Uterus (tissue), 2 donors: ENCODE measurements at regions not wholly inside any gene's neighbourhood (a gene's known extent, or its start where the extent isn't known, plus 50 kb on each side); places are given as distances from the start of the nearest gene placed in this dataset.

Source experiments
- CTCF ChIP-seq, 4 experiments: fragments of 200-600 bp in 2 of 4; fragments of 450-650 bp in 2 of 4; sonication (generic) in 2 of 4; IDR thresholded peaks; one replicate each; pipeline ENCODE4 v1.5.1; 2016 to 2019; ENCODE audit warnings: antibody characterized with exemption in 4 of 4, mild to moderate bottlenecking in 2 of 4, moderate library complexity in 1 of 4
- POLR2A ChIP-seq, 2 donors: fragments of 450-650 bp; IDR thresholded peaks; one replicate each; pipeline ENCODE4 v1.6.1; 2016; ENCODE audit warnings: antibody characterized with exemption in 2 of 2, mild to moderate bottlenecking in 1 of 2, moderate library complexity in 1 of 2

GRCh38 chr13:86283031-86283430 lies 483.8 kb upstream of the SLITRK6 start:
- no peak for TF ChIP-seq CTCF (IDR thresholded peaks at IDR 0.05)
- no peak for TF ChIP-seq POLR2A (IDR thresholded peaks at IDR 0.05)
